ENCODE measurements at regions not wholly inside any gene's neighbourhood (a gene's known extent, or its start where the extent isn't known, plus 50 kb on each side); places are given as distances from the start of the nearest gene placed in this dataset.

- no peak for TF ChIP-seq CTCF (conservative IDR thresholded peaks at IDR 0.05)
- no peak for TF ChIP-seq ZFX (IDR thresholded peaks at IDR 0.05)
- H3K27ac ChIP-seq = no peak overlapping the region
Measured at GRCh38 chr6:167548451-167548850, 223.6 kb downstream of the TTLL2 start.

GRCh38 chr6:167549213-167549612 is 224.3 kb downstream of the TTLL2 start:
- H3K27ac ChIP-seq = no peak overlapping the region
- TF ChIP-seq CTCF (conservative IDR thresholded peaks at IDR 0.05) = no peak
- TF ChIP-seq ZFX (IDR thresholded peaks at IDR 0.05) = no peak

GRCh38 chr6:167550941-167551627 is 226.2 kb downstream of the TTLL2 start:
- H3K27ac ChIP-seq = no peak overlapping the region
- TF ChIP-seq ZFX (IDR thresholded peaks at IDR 0.05) = no peak
- no peak for TF ChIP-seq CTCF (conservative IDR thresholded peaks at IDR 0.05)

GRCh38 chr6:167551628-167552257 is 226.9 kb downstream of the TTLL2 start:
- no peak for TF ChIP-seq CTCF (conservative IDR thresholded peaks at IDR 0.05)
- no peak for TF ChIP-seq ZFX (IDR thresholded peaks at IDR 0.05)
- H3K27ac ChIP-seq = no peak overlapping the region

GRCh38 chr6:167552258-167552630 is 227.4 kb downstream of the TTLL2 start:
- no peak for TF ChIP-seq CTCF (conservative IDR thresholded peaks at IDR 0.05)
- no peak for TF ChIP-seq ZFX (IDR thresholded peaks at IDR 0.05)
- H3K27ac ChIP-seq = no peak overlapping the region

GRCh38 chr6:167552961-167553735 is 228.3 kb downstream of the TTLL2 start:
- TF ChIP-seq ZFX (IDR thresholded peaks at IDR 0.05) = no peak
- TF ChIP-seq CTCF (conservative IDR thresholded peaks at IDR 0.05) = no peak
- no peak overlapping the region for H3K27ac ChIP-seq

GRCh38 chr6:167553736-167554119 is 228.8 kb downstream of the TTLL2 start:
- H3K27ac ChIP-seq = no peak overlapping the region
- TF ChIP-seq CTCF (conservative IDR thresholded peaks at IDR 0.05) = no peak
- no peak for TF ChIP-seq ZFX (IDR thresholded peaks at IDR 0.05)

Measured in C4-2B (cell line).